Esophagus squamous epithelium (tissue), 4 donors: ENCODE measurements at regions not wholly inside any gene's neighbourhood (a gene's known extent, or its start where the extent isn't known, plus 50 kb on each side); places are given as distances from the start of the nearest gene placed in this dataset.

Experiments
- POLR2A ChIP-seq, 4 donors: fragments of 450-650 bp; IDR thresholded peaks; one replicate each; pipeline ENCODE4 v1.6.1; 2017; ENCODE audit warnings: antibody characterized with exemption in 4 of 4, mild to moderate bottlenecking in 4 of 4, moderate library complexity in 3 of 4
- TF ChIP-seq, protein P1 (sequence below), 6 experiments: fragments of 450-650 bp in 4 of 6; fragments of 200-600 bp in 2 of 6; sonication (generic) in 2 of 6; IDR thresholded peaks; one replicate each; pipeline ENCODE4 v1.5.1; 2016 to 2019; ENCODE audit warnings: antibody characterized with exemption in 6 of 6, mild to moderate bottlenecking in 4 of 6, moderate library complexity in 4 of 6

DNA sequence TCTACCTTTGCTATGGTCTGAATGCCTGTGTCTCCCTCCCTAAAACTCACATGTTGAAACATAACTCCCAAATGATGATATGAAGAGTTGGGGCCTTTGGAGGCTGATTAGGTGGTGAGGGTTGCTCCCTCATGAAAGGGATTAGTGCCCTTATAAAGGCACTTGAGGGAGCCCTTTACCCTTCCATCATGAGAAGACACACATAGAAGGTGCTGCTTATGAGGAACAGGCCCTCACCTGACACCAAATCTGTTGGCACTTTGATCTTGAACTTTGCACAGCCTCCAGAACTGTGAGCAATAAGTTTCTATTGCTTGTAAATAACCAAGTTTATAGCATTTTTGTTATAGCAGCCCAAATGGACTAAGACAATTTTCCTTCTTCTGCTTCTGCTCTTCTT is 76.2 kb upstream of the ADAMTS9 start:
- TF ChIP-seq, protein P1, sequence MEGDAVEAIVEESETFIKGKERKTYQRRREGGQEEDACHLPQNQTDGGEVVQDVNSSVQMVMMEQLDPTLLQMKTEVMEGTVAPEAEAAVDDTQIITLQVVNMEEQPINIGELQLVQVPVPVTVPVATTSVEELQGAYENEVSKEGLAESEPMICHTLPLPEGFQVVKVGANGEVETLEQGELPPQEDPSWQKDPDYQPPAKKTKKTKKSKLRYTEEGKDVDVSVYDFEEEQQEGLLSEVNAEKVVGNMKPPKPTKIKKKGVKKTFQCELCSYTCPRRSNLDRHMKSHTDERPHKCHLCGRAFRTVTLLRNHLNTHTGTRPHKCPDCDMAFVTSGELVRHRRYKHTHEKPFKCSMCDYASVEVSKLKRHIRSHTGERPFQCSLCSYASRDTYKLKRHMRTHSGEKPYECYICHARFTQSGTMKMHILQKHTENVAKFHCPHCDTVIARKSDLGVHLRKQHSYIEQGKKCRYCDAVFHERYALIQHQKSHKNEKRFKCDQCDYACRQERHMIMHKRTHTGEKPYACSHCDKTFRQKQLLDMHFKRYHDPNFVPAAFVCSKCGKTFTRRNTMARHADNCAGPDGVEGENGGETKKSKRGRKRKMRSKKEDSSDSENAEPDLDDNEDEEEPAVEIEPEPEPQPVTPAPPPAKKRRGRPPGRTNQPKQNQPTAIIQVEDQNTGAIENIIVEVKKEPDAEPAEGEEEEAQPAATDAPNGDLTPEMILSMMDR (IDR thresholded peaks at IDR 0.05): no peak
- TF ChIP-seq POLR2A (IDR thresholded peaks at IDR 0.05): no peak
